Lower lobe of right lung (tissue), 2 donors: ENCODE measurements at regions not wholly inside any gene's neighbourhood (a gene's known extent, or its start where the extent isn't known, plus 50 kb on each side); places are given as distances from the start of the nearest gene placed in this dataset.

ENCODE experiments used
- ATAC-seq, 2 donors: fragments of 200-7000 bp; cut with Tn5 transposase; one replicate each; pipeline ENCODE4 v1.9.1; 2020 to 2022; ENCODE audit warnings: mild to moderate bottlenecking in 2 of 2, moderate library complexity in 2 of 2
- DNase-seq: peaks from one replicate; pipeline ENCODE4 v3.0.0-alpha.2; 2020
- H3K27ac ChIP-seq: fragments of 200-600 bp; one replicate; pipeline ENCODE4 v1.8.0; 2022
- H3K27me3 ChIP-seq: fragments of 200-600 bp; one replicate; pipeline ENCODE4 v1.8.0; 2022; ENCODE audit warnings: low read depth
- H3K36me3 ChIP-seq: fragments of 200-600 bp; one replicate; pipeline ENCODE4 v1.8.0; 2022; ENCODE audit warnings: mild to moderate bottlenecking
- H3K4me1 ChIP-seq: fragments of 200-600 bp; one replicate; pipeline ENCODE4 v1.8.0; 2022
- H3K4me3 ChIP-seq: fragments of 200-600 bp; one replicate; pipeline ENCODE4 v1.8.0; 2022; ENCODE audit warnings: mild to moderate bottlenecking
- H3K9me3 ChIP-seq: fragments of 200-600 bp; one replicate; pipeline ENCODE4 v1.8.0; 2022
- intact Hi-C: fragments of 100-400 bp; cut with DNase I; formaldehyde crosslinking; loops from one replicate; pipeline ENCODE4 v1.11.0; 2022
- TF ChIP-seq, protein P1 (sequence below): fragments of 200-600 bp; IDR thresholded peaks from one replicate; pipeline ENCODE4 v1.8.0; 2022; ENCODE audit warnings: antibody characterized with exemption, mild to moderate bottlenecking
- donor health status: DM: no; HTN: yes; CAD: no; lungs with severe emphysema.

DNA sequence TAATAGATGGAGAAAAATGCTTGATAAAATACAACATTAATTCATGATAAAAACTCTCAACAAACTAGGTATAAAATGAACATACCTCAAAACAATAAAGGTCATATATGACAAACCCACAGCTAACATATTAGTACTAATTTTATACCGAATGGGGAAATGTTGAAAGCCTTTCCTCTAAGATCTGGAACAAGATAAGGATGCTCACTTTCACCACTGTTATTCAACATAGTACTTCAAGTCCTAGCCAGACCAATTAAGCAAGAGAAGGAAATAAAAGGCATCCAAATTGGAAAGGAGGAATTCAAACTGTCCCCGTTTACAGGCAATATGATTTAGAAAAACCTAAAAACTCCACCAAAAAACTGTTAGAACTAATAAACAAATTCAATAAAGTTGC is 61.5 kb upstream of the CTIF start:
- Histone ChIP-seq H3K4me1 (peaks cover 13% of the 10 kb centered on the region), H3K27ac (no peak overlapping the region), H3K4me3 (no peak overlapping the region), H3K9me3 (no peaks in the 10 kb centered on the region), H3K27me3 (no peaks in the 10 kb centered on the region), H3K36me3 (no peaks in the 10 kb centered on the region)
- no peak for DNase-seq
- ATAC-seq: no peak
- TF ChIP-seq, protein P1, sequence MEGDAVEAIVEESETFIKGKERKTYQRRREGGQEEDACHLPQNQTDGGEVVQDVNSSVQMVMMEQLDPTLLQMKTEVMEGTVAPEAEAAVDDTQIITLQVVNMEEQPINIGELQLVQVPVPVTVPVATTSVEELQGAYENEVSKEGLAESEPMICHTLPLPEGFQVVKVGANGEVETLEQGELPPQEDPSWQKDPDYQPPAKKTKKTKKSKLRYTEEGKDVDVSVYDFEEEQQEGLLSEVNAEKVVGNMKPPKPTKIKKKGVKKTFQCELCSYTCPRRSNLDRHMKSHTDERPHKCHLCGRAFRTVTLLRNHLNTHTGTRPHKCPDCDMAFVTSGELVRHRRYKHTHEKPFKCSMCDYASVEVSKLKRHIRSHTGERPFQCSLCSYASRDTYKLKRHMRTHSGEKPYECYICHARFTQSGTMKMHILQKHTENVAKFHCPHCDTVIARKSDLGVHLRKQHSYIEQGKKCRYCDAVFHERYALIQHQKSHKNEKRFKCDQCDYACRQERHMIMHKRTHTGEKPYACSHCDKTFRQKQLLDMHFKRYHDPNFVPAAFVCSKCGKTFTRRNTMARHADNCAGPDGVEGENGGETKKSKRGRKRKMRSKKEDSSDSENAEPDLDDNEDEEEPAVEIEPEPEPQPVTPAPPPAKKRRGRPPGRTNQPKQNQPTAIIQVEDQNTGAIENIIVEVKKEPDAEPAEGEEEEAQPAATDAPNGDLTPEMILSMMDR: no peak
- intact Hi-C loops: no loop called here

DNA sequence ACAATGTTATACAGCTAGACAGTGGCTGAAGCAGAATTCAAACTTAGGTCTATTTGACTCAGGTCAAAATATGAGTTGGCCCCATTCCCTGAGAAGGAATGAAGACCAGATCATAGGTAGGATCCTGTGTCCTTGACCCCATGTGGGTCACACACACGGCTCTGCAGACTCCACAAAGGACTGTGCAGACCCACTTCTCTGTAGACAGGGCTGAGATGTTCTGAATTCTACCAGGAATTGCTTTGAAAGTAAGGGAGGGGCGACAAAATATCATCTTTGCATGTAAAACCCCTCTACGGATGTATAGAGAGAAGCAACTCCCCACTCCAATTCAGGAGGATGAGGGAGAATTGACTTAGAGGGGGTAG is 62.3 kb upstream of the CTIF start:
- no peaks in the 10 kb centered on the region for H3K36me3 ChIP-seq
- H3K4me3 ChIP-seq: no peak overlapping the region
- H3K4me1 ChIP-seq: peaks cover 13% of the 10 kb centered on the region
- ATAC-seq (peak in 1 of 2 donors; percentile 17), DNase-seq (no peak)
- no peaks in the 10 kb centered on the region for H3K9me3 ChIP-seq
- TF ChIP-seq, protein P1: no peak
- H3K27ac ChIP-seq: no peak overlapping the region
- intact Hi-C loops: no loop called here
- H3K27me3 ChIP-seq: no peaks in the 10 kb centered on the region

DNA sequence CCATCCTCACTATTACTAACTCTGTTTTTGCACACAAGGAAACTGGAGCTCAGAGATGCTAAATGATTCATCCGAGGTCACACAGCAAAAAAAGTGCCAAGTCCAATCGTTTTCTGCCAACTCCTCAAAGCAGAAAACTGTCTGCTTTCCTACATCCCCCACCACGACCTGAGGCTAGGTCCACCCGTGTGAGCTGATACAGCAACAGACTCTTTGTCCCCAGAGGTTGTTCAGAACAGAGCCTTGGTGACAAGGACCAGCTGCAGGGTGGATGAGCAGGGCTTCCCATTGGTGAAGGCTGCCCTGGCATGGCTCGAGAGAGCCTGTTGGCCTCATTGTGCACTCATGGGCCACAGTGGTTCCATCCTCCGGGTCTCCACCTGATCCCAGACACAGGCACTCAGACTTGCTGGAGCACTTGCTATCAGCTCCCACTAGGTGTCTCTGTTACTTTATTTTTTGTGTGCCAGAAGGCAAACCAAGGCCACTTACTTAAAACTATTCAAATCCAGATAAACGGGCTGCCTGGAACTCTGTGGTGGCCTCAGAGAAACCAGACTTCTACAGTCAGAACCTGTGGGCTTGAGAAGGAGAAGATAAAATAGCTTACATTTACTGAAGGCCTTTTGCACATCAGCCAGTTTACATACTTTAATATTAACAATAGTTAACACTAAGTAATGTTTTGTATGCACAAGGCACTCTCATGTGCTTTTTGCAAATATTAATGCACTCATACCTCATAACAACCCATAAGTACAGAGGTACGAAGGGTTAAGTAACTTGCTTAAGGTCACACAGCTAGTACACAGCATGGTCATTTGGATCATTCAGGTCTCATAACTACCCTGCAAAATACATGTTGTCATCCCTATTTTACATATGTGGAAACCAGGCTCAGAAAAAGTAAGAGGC is 62.9 kb upstream of the CTIF start:
- intact Hi-C loops: no loop called here
- no peaks in the 10 kb centered on the region for H3K27me3 ChIP-seq
- H3K27ac ChIP-seq: no peak overlapping the region
- TF ChIP-seq, protein P1: peak; percentile 92
- H3K9me3 ChIP-seq: no peaks in the 10 kb centered on the region
- DNase-seq: no peak
- H3K4me3 ChIP-seq: no peak overlapping the region
- H3K4me1 ChIP-seq: peaks cover 16% of the 10 kb centered on the region
- no peaks in the 10 kb centered on the region for H3K36me3 ChIP-seq
- peak; percentile 91 to 95 for ATAC-seq

DNA sequence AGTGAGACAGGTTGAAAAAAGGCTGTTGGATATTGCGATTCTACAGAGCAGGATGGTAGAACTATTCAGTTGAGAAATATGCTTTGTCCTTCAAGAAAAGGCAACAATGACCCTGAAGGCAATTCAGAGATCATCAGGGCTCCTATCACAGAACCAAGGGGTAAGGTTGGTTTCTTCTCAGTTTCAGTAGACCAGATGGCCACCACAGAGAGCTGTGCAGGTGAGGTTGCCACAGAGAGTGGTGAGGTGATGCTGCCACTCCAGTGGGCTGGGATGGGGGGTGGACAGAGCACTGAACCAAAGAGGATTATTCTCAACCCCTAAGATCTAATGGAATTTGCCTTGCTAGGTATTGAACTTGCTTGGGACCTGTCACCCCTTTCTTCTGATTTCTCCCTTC is 64.6 kb upstream of the ZBTB7C start:
- Histone ChIP-seq H3K4me1 (peaks cover 24% of the 10 kb centered on the region), H3K27ac (no peak overlapping the region), H3K36me3 (no peaks in the 10 kb centered on the region), H3K4me3 (no peak overlapping the region), H3K27me3 (no peaks in the 10 kb centered on the region), H3K9me3 (no peaks in the 10 kb centered on the region)
- no peak for DNase-seq
- TF ChIP-seq, protein P1: no peak
- ATAC-seq: no peak
- intact Hi-C loops: no loop called here

DNA sequence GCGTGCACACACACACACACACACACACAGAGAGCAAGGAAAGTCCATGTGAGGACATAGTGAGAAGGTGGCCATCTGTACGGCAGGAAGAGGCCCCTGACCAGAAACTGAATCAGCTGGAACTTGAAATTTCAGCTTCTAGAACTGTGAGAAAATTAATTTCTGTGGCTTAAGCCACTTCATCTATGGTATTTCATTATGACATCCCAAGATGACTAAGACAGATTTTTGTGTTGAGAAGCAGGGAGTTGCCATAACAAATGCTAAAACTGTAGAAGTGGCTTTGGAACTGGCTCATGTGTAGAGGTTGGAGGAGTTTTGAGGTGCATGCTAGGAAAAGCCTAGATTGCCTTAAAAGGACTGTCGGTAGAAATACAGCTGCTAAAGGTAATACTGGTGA is 63.4 kb upstream of the ZBTB7C start:
- Histone ChIP-seq H3K4me1 (peaks cover 24% of the 10 kb centered on the region), H3K36me3 (no peaks in the 10 kb centered on the region), H3K27ac (no peak overlapping the region), H3K27me3 (no peaks in the 10 kb centered on the region), H3K9me3 (no peaks in the 10 kb centered on the region), H3K4me3 (no peak overlapping the region)
- no peak for DNase-seq
- no peak for ATAC-seq
- TF ChIP-seq, protein P1: no peak
- intact Hi-C loops: no loop called here
